ENCODE measurements at regions not wholly inside any gene's neighbourhood (a gene's known extent, or its start where the extent isn't known, plus 50 kb on each side); places are given as distances from the start of the nearest gene placed in this dataset.

DNA sequence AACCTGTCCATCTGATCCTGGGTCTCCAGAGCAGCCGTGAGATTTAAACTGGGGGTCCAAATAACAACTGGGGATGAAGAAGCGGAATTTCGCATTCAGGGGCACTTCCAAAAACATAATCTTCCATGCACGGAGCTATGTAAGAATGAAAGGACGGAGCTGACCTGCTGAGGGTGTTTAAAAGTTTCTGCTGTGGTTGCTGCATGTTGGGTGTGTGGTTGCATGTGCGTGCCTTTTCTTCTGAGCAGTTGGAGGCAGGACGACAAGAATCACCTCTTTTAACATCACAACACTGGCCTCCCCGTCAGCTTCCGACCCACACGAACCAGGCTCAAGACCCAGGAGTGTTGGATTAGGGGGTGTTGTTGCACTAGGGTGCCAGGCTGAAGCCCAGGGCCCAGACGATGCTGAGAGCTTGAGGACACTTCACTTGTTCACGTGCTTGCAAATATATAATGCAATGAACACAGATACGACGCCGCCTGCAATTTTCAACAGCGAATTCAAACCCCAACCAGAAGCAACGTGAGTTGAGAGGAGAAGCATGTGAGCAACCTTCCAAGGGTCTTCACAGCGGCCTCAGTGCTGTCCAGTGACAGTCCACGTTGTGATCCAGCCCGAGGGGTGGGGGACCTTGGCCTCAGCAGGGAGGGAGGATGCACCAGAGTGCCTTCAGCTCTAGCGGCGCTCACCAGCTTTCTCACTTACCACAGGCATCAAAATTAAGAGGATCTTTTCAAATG, 76.0 kb upstream of the SALL3 start:
- no peak for TF ChIP-seq CTBP1 (IDR thresholded peaks at IDR 0.05; ENCODE audit: borderline replicate concordance)
- no peak for TF ChIP-seq ZNF384 (IDR thresholded peaks at IDR 0.05)
- no peak for TF ChIP-seq L3MBTL2 (conservative IDR thresholded peaks at IDR 0.05)
- TF ChIP-seq ARNT (IDR thresholded peaks at IDR 0.05): no peak
- no peak for TF ChIP-seq NFRKB (IDR thresholded peaks at IDR 0.05)
- no peak for TF ChIP-seq TARDBP (IDR thresholded peaks at IDR 0.05)
- no peak for TF ChIP-seq FOXM1 (IDR thresholded peaks at IDR 0.05; ENCODE audit: borderline replicate concordance)
- no peak for TF ChIP-seq LEF1 (IDR thresholded peaks at IDR 0.05; ENCODE audit: borderline replicate concordance)
- no peak for TF ChIP-seq FOXA1 (IDR thresholded peaks at IDR 0.05)
- TF ChIP-seq, protein P1, sequence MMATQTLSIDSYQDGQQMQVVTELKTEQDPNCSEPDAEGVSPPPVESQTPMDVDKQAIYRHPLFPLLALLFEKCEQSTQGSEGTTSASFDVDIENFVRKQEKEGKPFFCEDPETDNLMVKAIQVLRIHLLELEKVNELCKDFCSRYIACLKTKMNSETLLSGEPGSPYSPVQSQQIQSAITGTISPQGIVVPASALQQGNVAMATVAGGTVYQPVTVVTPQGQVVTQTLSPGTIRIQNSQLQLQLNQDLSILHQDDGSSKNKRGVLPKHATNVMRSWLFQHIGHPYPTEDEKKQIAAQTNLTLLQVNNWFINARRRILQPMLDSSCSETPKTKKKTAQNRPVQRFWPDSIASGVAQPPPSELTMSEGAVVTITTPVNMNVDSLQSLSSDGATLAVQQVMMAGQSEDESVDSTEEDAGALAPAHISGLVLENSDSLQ (IDR thresholded peaks at IDR 0.05): no peak
- TF ChIP-seq BHLHE40 (IDR thresholded peaks at IDR 0.05; ENCODE audit: borderline replicate concordance): no peak
- no peak for TF ChIP-seq ELF4 (IDR thresholded peaks at IDR 0.05)
- no peak for TF ChIP-seq HDGF (IDR thresholded peaks at IDR 0.05; ENCODE audit: borderline replicate concordance)
- TF ChIP-seq FOXK2 (IDR thresholded peaks at IDR 0.05): no peak
- no peak for TF ChIP-seq SP1 (IDR thresholded peaks at IDR 0.05)
- TF ChIP-seq SUZ12 (IDR thresholded peaks at IDR 0.05): no peak
- ChIA-PET CTCF (interaction anchor here (0.7 kb wide), 1 partner anchor 180 kb away, joined by 4 read pairs; no protein-coding TSS in a partner anchor), POLR2A (no interaction called here)
- no peak for DNase-seq (ENCODE audit: extremely low spot score)

DNA sequence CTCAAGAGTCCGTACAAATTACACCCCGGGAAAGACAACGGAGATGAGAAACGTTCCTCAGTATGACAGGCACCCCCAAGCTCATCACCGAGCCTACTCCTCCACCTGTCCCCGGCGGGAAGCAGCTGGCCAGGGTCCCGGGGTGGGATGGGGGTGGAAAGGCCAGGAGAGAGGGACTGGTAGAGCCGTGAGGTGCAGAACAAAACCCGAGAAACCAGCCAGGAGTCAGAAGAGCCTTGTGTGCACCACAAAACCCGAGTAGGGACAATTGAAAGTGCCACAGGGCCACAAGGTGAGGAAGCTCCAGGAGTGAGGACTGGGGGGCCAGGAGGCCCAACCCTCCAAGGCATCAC, 75.5 kb upstream of the SALL3 start:
- CTCF ChIA-PET: interaction anchor here (0.7 kb wide), 1 partner anchor 179 kb away, joined by 4 read pairs; no protein-coding TSS in a partner anchor
- TF ChIP-seq ZNF384 (IDR thresholded peaks at IDR 0.05) (no peak), SUZ12 (IDR thresholded peaks at IDR 0.05) (no peak), FOXA1 (IDR thresholded peaks at IDR 0.05) (no peak)
- DNase-seq (ENCODE audit: extremely low spot score): no peak
- POLR2A ChIA-PET: no interaction called here

DNA sequence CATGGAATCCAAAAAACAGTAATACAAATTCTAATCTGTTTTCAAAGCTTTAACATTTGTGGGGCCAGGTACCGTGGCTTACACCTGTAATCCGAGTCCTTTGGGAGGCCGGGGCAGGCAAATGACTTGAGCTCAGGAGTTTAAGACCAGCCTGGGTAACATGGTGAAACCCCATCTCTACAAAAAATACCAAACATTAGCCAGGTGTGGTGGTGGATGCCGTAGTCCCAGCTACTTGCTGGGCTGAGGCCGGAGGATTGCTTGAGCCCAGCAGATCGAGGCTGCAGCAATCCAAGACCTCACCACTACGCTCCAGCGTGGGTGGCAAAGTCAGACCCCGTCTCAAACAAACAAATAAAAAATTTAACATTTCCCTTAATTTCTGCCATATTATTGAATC, 74.3 kb upstream of the SALL3 start:
- POLR2A ChIA-PET: no interaction called here
- CTCF ChIA-PET: no interaction called here
- DNase-seq (ENCODE audit: extremely low spot score): no peak
- TF ChIP-seq ELF4 (IDR thresholded peaks at IDR 0.05) (no peak), NFRKB (IDR thresholded peaks at IDR 0.05) (no peak), HDGF (IDR thresholded peaks at IDR 0.05; ENCODE audit: borderline replicate concordance) (no peak), FOXA1 (IDR thresholded peaks at IDR 0.05) (no peak), LEF1 (IDR thresholded peaks at IDR 0.05; ENCODE audit: borderline replicate concordance) (no peak), CTBP1 (IDR thresholded peaks at IDR 0.05; ENCODE audit: borderline replicate concordance) (no peak), SP1 (IDR thresholded peaks at IDR 0.05) (no peak)

DNA sequence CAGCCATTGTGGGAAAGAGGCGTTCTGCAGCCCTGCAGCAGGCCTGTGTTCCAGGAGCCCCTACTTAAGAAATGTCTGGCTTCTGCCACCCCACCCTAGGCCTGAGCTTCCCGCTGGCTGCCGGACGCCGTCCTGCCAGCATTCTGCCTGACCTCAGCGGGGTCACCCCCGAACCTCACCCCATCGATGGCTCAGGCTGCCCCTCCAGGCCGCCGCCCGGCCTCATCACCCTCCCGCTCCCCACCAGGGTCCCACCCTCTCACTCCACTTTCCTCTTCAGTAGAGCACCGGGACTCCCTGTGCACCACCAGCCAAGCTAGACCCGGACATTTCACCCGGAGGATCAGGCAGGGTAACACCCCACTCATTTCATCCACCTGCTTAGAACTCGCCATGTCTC, 73.6 kb upstream of the SALL3 start:
- ChIA-PET CTCF (no interaction called here), POLR2A (no interaction called here)
- DNase-seq (ENCODE audit: extremely low spot score): no peak
- TF ChIP-seq, protein P1 (IDR thresholded peaks at IDR 0.05): no peak
- TF ChIP-seq ARNT (IDR thresholded peaks at IDR 0.05) (no peak), CTBP1 (IDR thresholded peaks at IDR 0.05; ENCODE audit: borderline replicate concordance) (no peak), FOXK2 (IDR thresholded peaks at IDR 0.05) (no peak), FOXM1 (IDR thresholded peaks at IDR 0.05; ENCODE audit: borderline replicate concordance) (no peak), NFRKB (IDR thresholded peaks at IDR 0.05) (no peak), TARDBP (IDR thresholded peaks at IDR 0.05) (no peak), ELF4 (IDR thresholded peaks at IDR 0.05) (no peak), SUZ12 (IDR thresholded peaks at IDR 0.05) (no peak), FOXA1 (IDR thresholded peaks at IDR 0.05) (no peak), ZNF384 (IDR thresholded peaks at IDR 0.05) (no peak), HDGF (IDR thresholded peaks at IDR 0.05; ENCODE audit: borderline replicate concordance) (no peak)

DNA sequence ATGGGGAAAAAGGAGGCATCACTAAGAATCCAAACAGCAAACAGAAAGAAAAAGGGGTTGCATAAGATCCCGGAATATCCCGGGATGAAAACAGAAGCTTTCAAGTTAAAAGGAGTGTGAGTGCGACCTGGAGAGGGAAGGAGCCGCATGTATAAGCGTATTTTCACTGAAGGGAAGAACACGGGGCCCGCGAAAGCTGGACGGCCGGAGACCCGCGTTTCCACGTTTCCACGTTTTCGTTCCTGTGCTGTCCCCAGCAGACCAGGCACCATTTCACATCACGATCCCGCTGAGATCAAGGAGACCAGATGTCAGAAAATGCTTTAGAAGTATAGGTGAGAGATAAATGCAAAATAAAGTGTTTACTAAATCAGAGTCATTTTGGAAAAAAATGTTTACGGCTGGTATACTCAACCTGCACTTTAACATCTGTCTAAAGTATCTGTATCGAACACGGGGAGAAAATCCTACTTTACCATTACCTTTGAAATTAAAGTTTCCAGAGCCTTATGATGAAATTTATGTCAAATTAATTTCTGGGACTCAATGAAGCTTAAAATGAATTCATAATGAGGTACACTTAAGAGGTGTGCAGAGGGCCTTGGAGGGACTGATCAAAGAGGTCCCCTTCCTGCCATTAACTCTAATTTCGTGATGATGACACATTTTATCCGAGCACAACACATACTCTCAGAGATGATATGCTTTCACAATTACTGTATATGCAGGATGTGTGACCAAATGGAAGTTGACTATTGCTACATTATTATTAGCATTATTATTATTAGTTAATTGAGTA, 71.0 kb upstream of the SALL3 start:
- DNase-seq (ENCODE audit: extremely low spot score): no peak
- CTCF ChIA-PET: no interaction called here
- TF ChIP-seq TARDBP (IDR thresholded peaks at IDR 0.05) (no peak), LEF1 (IDR thresholded peaks at IDR 0.05; ENCODE audit: borderline replicate concordance) (no peak), L3MBTL2 (conservative IDR thresholded peaks at IDR 0.05) (no peak), ARNT (IDR thresholded peaks at IDR 0.05) (no peak), SUZ12 (IDR thresholded peaks at IDR 0.05) (no peak), FOXK2 (IDR thresholded peaks at IDR 0.05) (no peak)
- POLR2A ChIA-PET: no interaction called here

DNA sequence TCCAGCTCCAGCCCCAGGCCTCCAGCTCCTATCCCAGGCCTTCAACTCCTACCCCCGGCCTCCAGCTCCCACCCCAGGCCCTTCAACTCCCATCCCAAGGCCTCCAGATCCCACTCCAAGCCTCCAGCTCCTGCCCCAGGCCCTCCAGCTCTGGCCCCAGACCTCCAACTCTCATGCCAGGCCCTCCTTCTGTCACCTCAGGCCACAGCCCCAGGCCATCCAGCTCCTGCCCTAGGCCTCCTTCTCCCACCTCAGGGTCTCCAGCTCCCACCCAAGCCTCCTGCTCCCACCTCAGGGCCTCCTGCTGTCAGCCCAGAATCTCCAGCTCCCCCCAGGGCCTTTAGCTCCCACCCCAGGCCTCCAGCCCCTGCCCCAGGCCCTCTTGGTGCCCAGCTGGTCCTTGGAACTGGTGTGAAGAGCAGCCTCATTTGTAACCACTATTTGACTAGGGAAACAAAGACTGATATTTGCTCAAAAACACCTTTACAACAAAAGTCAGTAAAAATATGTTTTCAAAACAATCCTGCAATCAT, 67.8 kb upstream of the SALL3 start:
- CTCF ChIA-PET: no interaction called here
- POLR2A ChIA-PET: no interaction called here
- no peak for TF ChIP-seq HDGF (IDR thresholded peaks at IDR 0.05; ENCODE audit: borderline replicate concordance)
- TF ChIP-seq, protein P1 (IDR thresholded peaks at IDR 0.05): no peak
- DNase-seq (ENCODE audit: extremely low spot score): no peak
